Ishikawa (cell line): ENCODE measurements at regions not wholly inside any gene's neighbourhood (a gene's known extent, or its start where the extent isn't known, plus 50 kb on each side); places are given as distances from the start of the nearest gene placed in this dataset.

Experiments used
- CEBPB ChIP-seq: IDR thresholded peaks from 2 replicates; pipeline ENCODE4 v1.6.1; 2012
- CREB1 ChIP-seq: IDR thresholded peaks from 2 replicates; pipeline ENCODE4 v1.6.1; 2012; ENCODE audit warnings: low read depth
- EGR1 ChIP-seq: IDR thresholded peaks from 2 replicates; pipeline ENCODE4 v1.6.1; 2012
- EP300 ChIP-seq: IDR thresholded peaks from 2 replicates; pipeline ENCODE4 v1.6.1; 2012; ENCODE audit warnings: borderline replicate concordance
- FOXM1 ChIP-seq: IDR thresholded peaks from 2 replicates; pipeline ENCODE4 v1.6.1; 2012; ENCODE audit warnings: low read depth, borderline replicate concordance
- NFIC ChIP-seq: IDR thresholded peaks from 2 replicates; pipeline ENCODE4 v1.6.1; 2012
- RAD21 ChIP-seq: IDR thresholded peaks from 2 replicates; pipeline ENCODE4 v1.6.1; 2012; ENCODE audit warnings: low read depth
- TAF1 ChIP-seq: IDR thresholded peaks from 2 replicates; pipeline ENCODE4 v1.6.1; 2012; ENCODE audit warnings: low read depth, mild to moderate bottlenecking
- TCF12 ChIP-seq: IDR thresholded peaks from 2 replicates; pipeline ENCODE4 v1.6.1; 2012; ENCODE audit warnings: low read depth
- TEAD4 ChIP-seq: IDR thresholded peaks from 2 replicates; pipeline ENCODE4 v1.6.1; 2012
- YY1 ChIP-seq: IDR thresholded peaks from 2 replicates; pipeline ENCODE4 v1.6.1; 2012; ENCODE audit warnings: low read depth
- ZBTB7A ChIP-seq: IDR thresholded peaks from 2 replicates; pipeline ENCODE4 v1.6.1; 2012; ENCODE audit warnings: low read depth
- TF ChIP-seq, protein P1 (sequence below): IDR thresholded peaks from 2 replicates; pipeline ENCODE4 v1.6.1; 2012
- TF ChIP-seq, protein P2 (sequence below): IDR thresholded peaks from 2 replicates; pipeline ENCODE4 v1.6.1; 2012; ENCODE audit warnings: low read depth, mild to moderate bottlenecking
- TF ChIP-seq, protein P3 (sequence below): IDR thresholded peaks from 2 replicates; pipeline ENCODE4 v1.6.1; 2012

DNA sequence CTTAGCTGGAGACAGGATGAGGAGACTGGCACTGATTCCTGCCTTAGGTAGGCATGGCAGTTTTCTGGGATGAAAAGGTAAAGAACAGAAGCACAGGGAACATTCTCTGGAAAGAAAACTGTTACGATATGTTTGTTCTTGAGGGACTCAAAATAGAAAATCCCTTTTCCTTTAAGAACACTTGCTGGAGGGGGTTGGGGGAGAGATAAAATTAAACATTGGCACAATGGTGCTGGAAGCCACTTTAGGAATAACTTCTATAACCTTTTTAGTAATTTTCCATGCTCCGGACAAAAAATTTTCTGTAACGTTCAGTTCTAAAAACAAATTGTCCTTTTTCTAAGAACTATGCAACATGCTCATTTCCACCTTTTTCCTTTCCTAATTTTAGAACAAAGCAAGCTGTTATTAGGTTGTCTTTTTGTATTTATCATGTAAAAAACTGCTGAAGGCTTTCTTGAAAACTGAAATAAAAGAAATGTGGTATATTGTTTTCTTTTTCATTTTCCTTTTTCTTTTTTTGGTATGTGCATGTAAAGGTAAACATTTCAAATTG lies 343.8 kb downstream of the EPHA4 start:
- TF ChIP-seq EP300 (no peak), ZBTB7A (no peak)

DNA sequence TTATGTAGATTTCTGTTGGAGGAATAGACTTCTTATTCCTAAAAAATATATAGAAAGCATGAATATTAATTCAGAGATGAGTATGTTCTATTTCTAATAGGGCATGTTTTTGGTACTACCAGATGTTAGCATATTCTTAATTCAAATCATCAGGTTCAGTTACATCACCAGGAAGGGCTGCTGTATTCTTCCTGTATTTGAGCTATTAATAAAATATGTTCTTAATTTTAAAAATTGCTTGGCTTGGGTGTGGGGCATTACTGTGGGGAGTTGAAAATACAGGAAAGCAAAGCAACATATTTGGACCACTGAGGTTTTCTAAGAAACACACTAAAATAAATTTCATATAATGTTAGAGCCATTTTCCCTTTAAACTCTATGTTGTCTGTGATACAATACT lies 343.0 kb downstream of the EPHA4 start:
- TF ChIP-seq, protein P1, sequence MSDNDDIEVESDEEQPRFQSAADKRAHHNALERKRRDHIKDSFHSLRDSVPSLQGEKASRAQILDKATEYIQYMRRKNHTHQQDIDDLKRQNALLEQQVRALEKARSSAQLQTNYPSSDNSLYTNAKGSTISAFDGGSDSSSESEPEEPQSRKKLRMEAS, result no peak
- TF ChIP-seq, protein P2, sequence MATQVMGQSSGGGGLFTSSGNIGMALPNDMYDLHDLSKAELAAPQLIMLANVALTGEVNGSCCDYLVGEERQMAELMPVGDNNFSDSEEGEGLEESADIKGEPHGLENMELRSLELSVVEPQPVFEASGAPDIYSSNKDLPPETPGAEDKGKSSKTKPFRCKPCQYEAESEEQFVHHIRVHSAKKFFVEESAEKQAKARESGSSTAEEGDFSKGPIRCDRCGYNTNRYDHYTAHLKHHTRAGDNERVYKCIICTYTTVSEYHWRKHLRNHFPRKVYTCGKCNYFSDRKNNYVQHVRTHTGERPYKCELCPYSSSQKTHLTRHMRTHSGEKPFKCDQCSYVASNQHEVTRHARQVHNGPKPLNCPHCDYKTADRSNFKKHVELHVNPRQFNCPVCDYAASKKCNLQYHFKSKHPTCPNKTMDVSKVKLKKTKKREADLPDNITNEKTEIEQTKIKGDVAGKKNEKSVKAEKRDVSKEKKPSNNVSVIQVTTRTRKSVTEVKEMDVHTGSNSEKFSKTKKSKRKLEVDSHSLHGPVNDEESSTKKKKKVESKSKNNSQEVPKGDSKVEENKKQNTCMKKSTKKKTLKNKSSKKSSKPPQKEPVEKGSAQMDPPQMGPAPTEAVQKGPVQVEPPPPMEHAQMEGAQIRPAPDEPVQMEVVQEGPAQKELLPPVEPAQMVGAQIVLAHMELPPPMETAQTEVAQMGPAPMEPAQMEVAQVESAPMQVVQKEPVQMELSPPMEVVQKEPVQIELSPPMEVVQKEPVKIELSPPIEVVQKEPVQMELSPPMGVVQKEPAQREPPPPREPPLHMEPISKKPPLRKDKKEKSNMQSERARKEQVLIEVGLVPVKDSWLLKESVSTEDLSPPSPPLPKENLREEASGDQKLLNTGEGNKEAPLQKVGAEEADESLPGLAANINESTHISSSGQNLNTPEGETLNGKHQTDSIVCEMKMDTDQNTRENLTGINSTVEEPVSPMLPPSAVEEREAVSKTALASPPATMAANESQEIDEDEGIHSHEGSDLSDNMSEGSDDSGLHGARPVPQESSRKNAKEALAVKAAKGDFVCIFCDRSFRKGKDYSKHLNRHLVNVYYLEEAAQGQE, result no peak
- TF ChIP-seq RAD21 (no peak), TAF1 (no peak), TCF12 (no peak), EP300 (no peak), FOXM1 (no peak), TEAD4 (no peak), EGR1 (no peak), ZBTB7A (no peak), CEBPB (no peak), NFIC (no peak), YY1 (no peak)
- TF ChIP-seq, protein P3, sequence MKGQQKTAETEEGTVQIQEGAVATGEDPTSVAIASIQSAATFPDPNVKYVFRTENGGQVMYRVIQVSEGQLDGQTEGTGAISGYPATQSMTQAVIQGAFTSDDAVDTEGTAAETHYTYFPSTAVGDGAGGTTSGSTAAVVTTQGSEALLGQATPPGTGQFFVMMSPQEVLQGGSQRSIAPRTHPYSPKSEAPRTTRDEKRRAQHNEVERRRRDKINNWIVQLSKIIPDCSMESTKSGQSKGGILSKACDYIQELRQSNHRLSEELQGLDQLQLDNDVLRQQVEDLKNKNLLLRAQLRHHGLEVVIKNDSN, result no peak

DNA sequence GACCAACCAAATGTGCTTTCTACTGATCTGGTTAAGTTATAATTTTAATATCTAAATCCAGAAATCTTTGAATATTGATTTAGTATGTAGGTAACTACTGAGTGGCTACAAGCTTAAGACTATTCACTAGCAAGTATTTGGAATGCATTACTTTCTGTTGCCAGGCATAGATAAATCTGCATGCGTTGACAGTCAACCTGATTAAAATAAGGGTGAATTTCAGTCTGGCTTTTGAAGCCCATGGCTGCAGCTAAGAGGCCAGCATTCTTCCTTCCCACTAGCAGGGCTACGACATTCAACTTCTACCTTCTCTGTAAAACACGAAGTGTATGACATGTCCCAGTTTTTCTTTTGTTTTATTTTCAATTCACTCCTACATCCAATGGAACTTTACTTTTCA lies 340.6 kb downstream of the EPHA4 start:
- TF ChIP-seq CREB1 (no peak), RAD21 (no peak), EP300 (no peak), ZBTB7A (no peak), CEBPB (no peak), EGR1 (no peak), NFIC (no peak), TAF1 (no peak), FOXM1 (no peak), TEAD4 (no peak), YY1 (no peak), TCF12 (no peak)
- TF ChIP-seq, protein P3, result no peak
- TF ChIP-seq, protein P2, result no peak
- TF ChIP-seq, protein P1, result no peak

DNA sequence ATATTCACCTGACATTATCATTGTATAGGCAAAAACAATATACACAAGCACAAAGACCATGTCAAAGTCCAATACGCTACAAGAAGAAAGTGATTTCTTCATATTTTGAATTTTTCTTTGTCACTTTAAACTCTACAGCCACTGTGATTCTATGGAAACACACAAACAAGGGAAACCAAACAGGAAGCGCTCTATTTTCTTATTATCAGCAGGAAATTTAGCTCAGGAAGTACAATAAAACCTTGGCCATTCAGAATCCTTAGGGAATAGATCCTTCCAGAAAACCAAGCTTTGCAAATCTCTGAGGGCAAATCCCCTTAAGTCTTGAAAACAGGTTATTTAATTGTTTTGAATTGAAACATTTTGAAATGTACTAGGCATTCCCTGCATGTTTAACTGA lies 336.2 kb downstream of the EPHA4 start:
- TF ChIP-seq, protein P1, result no peak
- TF ChIP-seq YY1, result no peak
- TF ChIP-seq NFIC, result no peak
- TF ChIP-seq RAD21, result no peak
- TF ChIP-seq TEAD4, result no peak

DNA sequence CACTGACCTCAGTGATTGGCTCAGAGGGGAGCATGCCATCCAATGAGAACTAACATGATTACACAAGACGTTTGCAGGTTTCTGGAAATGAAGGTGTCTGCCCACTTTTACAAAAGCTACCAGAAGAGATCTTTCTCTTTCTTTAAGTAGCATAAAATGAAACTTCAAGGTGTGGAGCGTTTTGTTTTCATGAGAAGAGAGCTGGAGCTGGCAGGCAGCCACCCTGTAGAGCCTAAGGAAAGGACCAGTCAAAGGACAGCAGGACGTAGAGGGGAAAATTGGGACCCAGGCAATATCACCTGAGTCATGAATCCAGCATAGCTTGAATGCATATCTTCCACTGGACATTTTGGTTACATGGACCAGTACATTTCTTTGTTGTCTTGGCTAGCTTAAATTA lies 331.0 kb downstream of the EPHA4 start:
- TF ChIP-seq, protein P3, result no peak
- TF ChIP-seq, protein P2, result no peak
- no peak for TF ChIP-seq ZBTB7A
- no peak for TF ChIP-seq CEBPB
- no peak for TF ChIP-seq YY1
- TF ChIP-seq TEAD4, result no peak
- TF ChIP-seq FOXM1, result no peak
- no peak for TF ChIP-seq EGR1
- no peak for TF ChIP-seq TAF1
- no peak for TF ChIP-seq TCF12
- no peak for TF ChIP-seq NFIC
- no peak for TF ChIP-seq CREB1
